GM18517 (cell line): ENCODE measurements at regions not wholly inside any gene's neighbourhood (a gene's known extent, or its start where the extent isn't known, plus 50 kb on each side); places are given as distances from the start of the nearest gene placed in this dataset.
A peak's percentile ranks its signal among the peaks of the same experiment; 100 is the strongest.
"Not testable (repeated sequence)": the region's sequence is repeated elsewhere in the genome, so short reads cannot be mapped to it uniquely, and the experiment has no call there.

Experiments used
- ATAC-seq: cut with Tn5 transposase; IDR thresholded peaks from one replicate; pipeline ENCODE4 v1.9.1; 2021; ENCODE audit warnings: mild to moderate bottlenecking, moderate library complexity; ENCODE audit not compliant: unreplicated experiment

GRCh38 chr13:52565324-52565723, 76.9 kb upstream of the HNRNPA1L2 start:
- ATAC-seq = peak; percentile 86

- peak; percentile 75 for ATAC-seq
Measured at GRCh38 chr13:52569904-52570602, 72.2 kb upstream of the HNRNPA1L2 start.

- not testable (repeated sequence) for ATAC-seq
Measured at GRCh38 chr13:52571163-52571562, 71.1 kb upstream of the HNRNPA1L2 start.

- ATAC-seq = peak; percentile 82
Measured at GRCh38 chr13:52582962-52583361, 59.3 kb upstream of the HNRNPA1L2 start.
